Kidney (tissue), 13 donors: ENCODE measurements at regions not wholly inside any gene's neighbourhood (a gene's known extent, or its start where the extent isn't known, plus 50 kb on each side); places are given as distances from the start of the nearest gene placed in this dataset.
A peak's percentile ranks its signal among the peaks of the same experiment; 100 is the strongest.

ENCODE experiments used
- DNase-seq, 5 donors: peaks; one replicate each; pipeline ENCODE4 v3.0.0-alpha.2; 2013 to 2020
- FAIRE-seq: peaks from 2 replicates; lab custom pipeline; 2012; peaks lifted over from hg19 to GRCh38; lab: Jason Lieb, UNC
- H3K27ac ChIP-seq, 2 donors: one replicate each; pipeline ENCODE4 v1.7.0; 2013; ENCODE audit warnings: low read depth in 2 of 2, low read length in 2 of 2, inconsistent platforms in 1 of 2
- H3K27me3 ChIP-seq: one replicate; pipeline ENCODE4 v1.7.1; 2013; ENCODE audit warnings: low read length, inconsistent platforms; ENCODE audit not compliant: control insufficient read depth, insufficient read depth
- H3K36me3 ChIP-seq, 3 donors: one replicate each; pipeline versions ENCODE4 v1.7.0 to v1.7.1; 2013; ENCODE audit warnings: low read length in 3 of 3, control low read depth in 1 of 3, inconsistent platforms in 1 of 3; ENCODE audit not compliant: insufficient read depth in 3 of 3, control insufficient read depth in 2 of 3
- H3K4me1 ChIP-seq, 3 donors: one replicate each; pipeline versions ENCODE4 v1.7.0 to v1.7.1; 2013; ENCODE audit warnings: low read length in 3 of 3, inconsistent platforms in 1 of 3, low read depth in 1 of 3; ENCODE audit not compliant: control insufficient read depth in 2 of 3, insufficient read depth in 2 of 3
- H3K4me3 ChIP-seq, 3 donors: one replicate each; pipeline versions ENCODE4 v1.7.0 to v1.8.1; 2013; ENCODE audit warnings: low read length in 3 of 3, control low read depth in 1 of 3, inconsistent platforms in 1 of 3
- H3K9ac ChIP-seq, 3 donors: one replicate each; pipeline versions ENCODE4 v1.7.0 to v1.7.1; 2013; ENCODE audit warnings: low read length in 3 of 3, control low read depth in 1 of 3, inconsistent platforms in 1 of 3
- H3K9me3 ChIP-seq, 3 donors: one replicate each; pipeline versions ENCODE4 v1.7.0 to v1.7.1; 2013; ENCODE audit warnings: low read length in 3 of 3, control low read depth in 1 of 3, inconsistent platforms in 1 of 3; ENCODE audit not compliant: control insufficient read depth in 2 of 3, insufficient read depth in 1 of 3
- CTCF ChIP-seq: IDR thresholded peaks from 3 replicates; pipeline ENCODE4 v1.5.1; 2012; ENCODE audit warnings: mild to moderate bottlenecking, moderate library complexity, borderline replicate concordance; ENCODE audit not compliant: insufficient read depth; ENCODE audit errors: extremely low read depth
- intact Hi-C: fragments of 100-400 bp; cut with DNase I; formaldehyde crosslinking; loops from one replicate; pipeline ENCODE4 v1.11.1; 2022
- donor health status: control.
- donor health status: control.
- donor health status: control.
- donor health status: control.
- donor health status: control.
- donor health status: DM: yes; HTN: yes; CAD: no.
- donor health status: Normal renal cell carcinoma (clear cell type).

GRCh38 chr13:61994174-61994573, 578.5 kb upstream of the PCDH20 start:
- no peak overlapping the region for H3K27ac ChIP-seq
- no peaks in the 10 kb centered on the region for H3K27me3 ChIP-seq
- FAIRE-seq (no peak), DNase-seq (no peak)
- H3K4me1 ChIP-seq = no peaks in the 10 kb centered on the region
- intact Hi-C loops = no loop called here
- no peak overlapping the region for H3K9ac ChIP-seq
- no peak overlapping the region for H3K4me3 ChIP-seq
- TF ChIP-seq CTCF = no peak
- H3K36me3 ChIP-seq = no peaks in the 10 kb centered on the region
- H3K9me3 ChIP-seq = no peaks in the 10 kb centered on the region

GRCh38 chr13:61989978-61990377, 574.3 kb upstream of the PCDH20 start:
- H3K9me3 ChIP-seq = no peaks in the 10 kb centered on the region
- no peak overlapping the region for H3K27ac ChIP-seq
- no peaks in the 10 kb centered on the region for H3K4me1 ChIP-seq
- H3K36me3 ChIP-seq = no peaks in the 10 kb centered on the region
- no peaks in the 10 kb centered on the region for H3K27me3 ChIP-seq
- DNase-seq (no peak), FAIRE-seq (no peak)
- no peak overlapping the region for H3K9ac ChIP-seq
- intact Hi-C loops = no loop called here
- H3K4me3 ChIP-seq = no peak overlapping the region
- no peak for TF ChIP-seq CTCF

GRCh38 chr13:61988810-61989209, 573.2 kb upstream of the PCDH20 start:
- no peaks in the 10 kb centered on the region for H3K36me3 ChIP-seq
- no peaks in the 10 kb centered on the region for H3K9me3 ChIP-seq
- DNase-seq (peak in 1 of 5 donors; percentile 11), FAIRE-seq (no peak)
- H3K4me3 ChIP-seq = no peak overlapping the region
- no peaks in the 10 kb centered on the region for H3K4me1 ChIP-seq
- H3K9ac ChIP-seq = no peak overlapping the region
- intact Hi-C loops = no loop called here
- no peak for TF ChIP-seq CTCF
- H3K27ac ChIP-seq = no peak overlapping the region
- H3K27me3 ChIP-seq = no peaks in the 10 kb centered on the region

GRCh38 chr13:61975001-61975400, 559.4 kb upstream of the PCDH20 start:
- H3K4me3 ChIP-seq = no peak overlapping the region
- intact Hi-C loops = no loop called here
- TF ChIP-seq CTCF = no peak
- no peak overlapping the region for H3K9ac ChIP-seq
- no peaks in the 10 kb centered on the region for H3K9me3 ChIP-seq
- H3K27ac ChIP-seq = no peak overlapping the region
- no peaks in the 10 kb centered on the region for H3K36me3 ChIP-seq
- H3K27me3 ChIP-seq = no peaks in the 10 kb centered on the region
- FAIRE-seq = no peak
- DNase-seq = no peak
- no peaks in the 10 kb centered on the region for H3K4me1 ChIP-seq
